Skeletal muscle tissue (tissue), 3 donors: ENCODE measurements at regions not wholly inside any gene's neighbourhood (a gene's known extent, or its start where the extent isn't known, plus 50 kb on each side); places are given as distances from the start of the nearest gene placed in this dataset.

Source experiments
- H3K27ac ChIP-seq: one replicate; pipeline ENCODE4 v1.7.0; 2013; ENCODE audit warnings: mild to moderate bottlenecking, low read depth, low read length, inconsistent platforms
- H3K27me3 ChIP-seq, 3 donors: one replicate each; pipeline ENCODE4 v1.7.0; 2013; ENCODE audit warnings: low read length in 3 of 3; ENCODE audit not compliant: control insufficient read depth in 3 of 3, insufficient read depth in 3 of 3
- H3K36me3 ChIP-seq, 3 donors: one replicate each; pipeline ENCODE4 v1.7.0; 2013; ENCODE audit warnings: low read length in 3 of 3; ENCODE audit not compliant: control insufficient read depth in 3 of 3, insufficient read depth in 3 of 3
- H3K4me1 ChIP-seq, 3 donors: one replicate each; pipeline ENCODE4 v1.7.0; 2013; ENCODE audit warnings: low read length in 3 of 3, mild to moderate bottlenecking in 3 of 3; ENCODE audit not compliant: control insufficient read depth in 3 of 3, insufficient read depth in 3 of 3
- H3K4me3 ChIP-seq, 3 donors: one replicate each; pipeline ENCODE4 v1.7.0; 2013; ENCODE audit warnings: low read length in 3 of 3
- H3K9ac ChIP-seq, 3 donors: one replicate each; pipeline ENCODE4 v1.7.0; 2013; ENCODE audit warnings: low read length in 3 of 3, mild to moderate bottlenecking in 3 of 3, moderate library complexity in 2 of 3, low read depth in 1 of 3
- H3K9me3 ChIP-seq, 3 donors: one replicate each; pipeline ENCODE4 v1.7.0; 2013; ENCODE audit warnings: low read length in 3 of 3; ENCODE audit not compliant: control insufficient read depth in 3 of 3
- donor health status: Osteomylitis.

GRCh38 chr18:25454730-25455129 is 102.8 kb upstream of the ZNF521 start:
- Histone ChIP-seq H3K36me3 (no peaks in the 10 kb centered on the region), H3K27ac (no peak overlapping the region), H3K4me1 (no peaks in the 10 kb centered on the region), H3K27me3 (no peaks in the 10 kb centered on the region), H3K4me3 (no peak overlapping the region), H3K9ac (no peak overlapping the region), H3K9me3 (no peaks in the 10 kb centered on the region)

GRCh38 chr18:25454270-25454659 is 102.3 kb upstream of the ZNF521 start:
- Histone ChIP-seq H3K36me3 (no peaks in the 10 kb centered on the region), H3K9ac (no peak overlapping the region), H3K27me3 (no peaks in the 10 kb centered on the region), H3K4me3 (no peak overlapping the region), H3K9me3 (no peaks in the 10 kb centered on the region), H3K4me1 (no peaks in the 10 kb centered on the region), H3K27ac (no peak overlapping the region)

GRCh38 chr18:25453556-25454269 is 101.7 kb upstream of the ZNF521 start:
- H3K9me3 ChIP-seq = no peaks in the 10 kb centered on the region
- H3K9ac ChIP-seq = no peak overlapping the region
- H3K4me3 ChIP-seq = no peak overlapping the region
- no peak overlapping the region for H3K27ac ChIP-seq
- H3K36me3 ChIP-seq = no peaks in the 10 kb centered on the region
- H3K27me3 ChIP-seq = no peaks in the 10 kb centered on the region
- no peaks in the 10 kb centered on the region for H3K4me1 ChIP-seq

GRCh38 chr18:25451077-25451658 is 99.2 kb upstream of the ZNF521 start:
- Histone ChIP-seq H3K4me1 (no peaks in the 10 kb centered on the region), H3K27ac (no peak overlapping the region), H3K27me3 (no peaks in the 10 kb centered on the region), H3K4me3 (no peak overlapping the region), H3K36me3 (no peaks in the 10 kb centered on the region), H3K9ac (no peak overlapping the region), H3K9me3 (no peaks in the 10 kb centered on the region)

- H3K9me3 ChIP-seq = no peaks in the 10 kb centered on the region
- H3K27ac ChIP-seq = no peak overlapping the region
- H3K4me1 ChIP-seq = no peaks in the 10 kb centered on the region
- no peak overlapping the region for H3K4me3 ChIP-seq
- no peak overlapping the region for H3K9ac ChIP-seq
- H3K36me3 ChIP-seq = no peaks in the 10 kb centered on the region
- no peaks in the 10 kb centered on the region for H3K27me3 ChIP-seq
These were observed 97.1 kb upstream of the ZNF521 start for GRCh38 chr18:25449046-25449445.

- Histone ChIP-seq H3K36me3 (no peaks in the 10 kb centered on the region), H3K4me1 (no peaks in the 10 kb centered on the region), H3K27ac (no peak overlapping the region), H3K9me3 (no peaks in the 10 kb centered on the region), H3K27me3 (no peaks in the 10 kb centered on the region), H3K4me3 (no peak overlapping the region), H3K9ac (no peak overlapping the region)
These were observed 95.0 kb upstream of the ZNF521 start for GRCh38 chr18:25446972-25447371.

- Histone ChIP-seq H3K36me3 (no peaks in the 10 kb centered on the region), H3K4me3 (no peak overlapping the region), H3K9ac (no peak overlapping the region), H3K27me3 (no peaks in the 10 kb centered on the region), H3K27ac (no peak overlapping the region), H3K9me3 (no peaks in the 10 kb centered on the region), H3K4me1 (no peaks in the 10 kb centered on the region)
These were observed 93.5 kb upstream of the ZNF521 start for GRCh38 chr18:25445430-25445829.

- Histone ChIP-seq H3K9ac (no peak overlapping the region), H3K4me3 (no peak overlapping the region), H3K4me1 (no peaks in the 10 kb centered on the region), H3K27me3 (no peaks in the 10 kb centered on the region), H3K27ac (no peak overlapping the region), H3K36me3 (no peaks in the 10 kb centered on the region), H3K9me3 (no peaks in the 10 kb centered on the region)
These were observed 91.8 kb upstream of the ZNF521 start for GRCh38 chr18:25443776-25444175.

- Histone ChIP-seq H3K36me3 (no peaks in the 10 kb centered on the region), H3K4me1 (no peaks in the 10 kb centered on the region), H3K4me3 (no peak overlapping the region), H3K27ac (no peak overlapping the region), H3K9ac (no peak overlapping the region), H3K27me3 (no peaks in the 10 kb centered on the region), H3K9me3 (no peaks in the 10 kb centered on the region)
These were observed 83.3 kb upstream of the ZNF521 start for GRCh38 chr18:25435149-25435782.

- Histone ChIP-seq H3K4me3 (no peak overlapping the region), H3K9ac (no peak overlapping the region), H3K36me3 (no peaks in the 10 kb centered on the region), H3K9me3 (no peaks in the 10 kb centered on the region), H3K27me3 (no peaks in the 10 kb centered on the region), H3K27ac (no peak overlapping the region), H3K4me1 (no peaks in the 10 kb centered on the region)
These were observed 82.8 kb upstream of the ZNF521 start for GRCh38 chr18:25434745-25435144.
